Suprapubic skin (tissue), 4 donors: ENCODE measurements at regions not wholly inside any gene's neighbourhood (a gene's known extent, or its start where the extent isn't known, plus 50 kb on each side); places are given as distances from the start of the nearest gene placed in this dataset.

ENCODE experiments used
- POLR2A ChIP-seq, 2 donors: fragments of 450-650 bp; IDR thresholded peaks; one replicate each; pipeline ENCODE4 v1.6.1; 2017; ENCODE audit warnings: antibody characterized with exemption in 2 of 2, mild to moderate bottlenecking in 2 of 2, moderate library complexity in 2 of 2
- POLR2AphosphoS5 ChIP-seq, 3 donors: sonication (generic); formaldehyde crosslinking; IDR thresholded peaks; one replicate each; pipeline ENCODE4 v1.6.1; 2017; ENCODE audit warnings: antibody characterized with exemption in 3 of 3
- TF ChIP-seq, protein P1 (sequence below), 2 donors: fragments of 200-600 bp in 1 of 2; fragments of 450-650 bp in 1 of 2; sonication (generic) in 1 of 2; IDR thresholded peaks; one replicate each; pipeline ENCODE4 v1.5.1; 2016 to 2019; ENCODE audit warnings: antibody characterized with exemption in 2 of 2, mild to moderate bottlenecking in 1 of 2, moderate library complexity in 1 of 2

DNA sequence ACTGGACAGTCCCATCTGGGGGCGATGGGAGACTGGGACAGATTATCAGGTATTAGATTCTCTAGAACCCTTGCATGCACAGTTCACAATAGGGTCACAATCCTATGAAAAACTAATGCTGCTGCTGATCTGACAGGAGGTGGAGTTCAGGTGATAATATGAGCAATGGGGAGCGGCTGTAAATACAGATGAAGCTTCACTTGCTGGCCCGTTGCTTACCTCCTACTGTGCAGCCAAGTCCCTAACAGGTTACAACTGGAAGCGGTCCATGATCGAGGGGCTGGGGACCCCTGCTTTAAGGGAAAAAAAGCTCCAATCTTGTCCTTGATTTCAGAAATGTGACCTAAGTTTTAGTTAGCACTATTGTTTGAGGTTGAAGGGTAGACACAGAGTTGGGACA is 175.2 kb downstream of the ZNF330 start:
- no peak for TF ChIP-seq POLR2A (IDR thresholded peaks at IDR 0.05)
- no peak for TF ChIP-seq POLR2AphosphoS5 (IDR thresholded peaks at IDR 0.05)
- TF ChIP-seq, protein P1, sequence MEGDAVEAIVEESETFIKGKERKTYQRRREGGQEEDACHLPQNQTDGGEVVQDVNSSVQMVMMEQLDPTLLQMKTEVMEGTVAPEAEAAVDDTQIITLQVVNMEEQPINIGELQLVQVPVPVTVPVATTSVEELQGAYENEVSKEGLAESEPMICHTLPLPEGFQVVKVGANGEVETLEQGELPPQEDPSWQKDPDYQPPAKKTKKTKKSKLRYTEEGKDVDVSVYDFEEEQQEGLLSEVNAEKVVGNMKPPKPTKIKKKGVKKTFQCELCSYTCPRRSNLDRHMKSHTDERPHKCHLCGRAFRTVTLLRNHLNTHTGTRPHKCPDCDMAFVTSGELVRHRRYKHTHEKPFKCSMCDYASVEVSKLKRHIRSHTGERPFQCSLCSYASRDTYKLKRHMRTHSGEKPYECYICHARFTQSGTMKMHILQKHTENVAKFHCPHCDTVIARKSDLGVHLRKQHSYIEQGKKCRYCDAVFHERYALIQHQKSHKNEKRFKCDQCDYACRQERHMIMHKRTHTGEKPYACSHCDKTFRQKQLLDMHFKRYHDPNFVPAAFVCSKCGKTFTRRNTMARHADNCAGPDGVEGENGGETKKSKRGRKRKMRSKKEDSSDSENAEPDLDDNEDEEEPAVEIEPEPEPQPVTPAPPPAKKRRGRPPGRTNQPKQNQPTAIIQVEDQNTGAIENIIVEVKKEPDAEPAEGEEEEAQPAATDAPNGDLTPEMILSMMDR (IDR thresholded peaks at IDR 0.05): no peak
